Transverse colon (tissue), 4 donors: ENCODE measurements at regions not wholly inside any gene's neighbourhood (a gene's known extent, or its start where the extent isn't known, plus 50 kb on each side); places are given as distances from the start of the nearest gene placed in this dataset.

Experiments used
- EP300 ChIP-seq: sonication (generic); formaldehyde crosslinking; IDR thresholded peaks from one replicate; pipeline ENCODE4 v1.6.1; 2017; ENCODE audit warnings: antibody characterized with exemption, low read depth
- POLR2A ChIP-seq: fragments of 450-650 bp; IDR thresholded peaks from one replicate; pipeline ENCODE4 v1.6.1; 2016; ENCODE audit warnings: antibody characterized with exemption, mild to moderate bottlenecking, moderate library complexity
- POLR2AphosphoS5 ChIP-seq, 3 donors: sonication (generic); formaldehyde crosslinking; IDR thresholded peaks; one replicate each; pipeline ENCODE4 v1.6.1; 2016; ENCODE audit warnings: antibody characterized with exemption in 3 of 3
- TF ChIP-seq, protein P1 (sequence below), 5 experiments: fragments of 200-600 bp in 3 of 5; fragments of 450-650 bp in 2 of 5; sonication (generic) in 3 of 5; IDR thresholded peaks; 1 replicate in 2 of 5; 2 replicates in 3 of 5; pipeline ENCODE4 v1.5.1; 2016 to 2017; ENCODE audit warnings: antibody characterized with exemption in 5 of 5, inconsistent platforms in 3 of 5, mild to moderate bottlenecking in 2 of 5, moderate library complexity in 1 of 5

DNA sequence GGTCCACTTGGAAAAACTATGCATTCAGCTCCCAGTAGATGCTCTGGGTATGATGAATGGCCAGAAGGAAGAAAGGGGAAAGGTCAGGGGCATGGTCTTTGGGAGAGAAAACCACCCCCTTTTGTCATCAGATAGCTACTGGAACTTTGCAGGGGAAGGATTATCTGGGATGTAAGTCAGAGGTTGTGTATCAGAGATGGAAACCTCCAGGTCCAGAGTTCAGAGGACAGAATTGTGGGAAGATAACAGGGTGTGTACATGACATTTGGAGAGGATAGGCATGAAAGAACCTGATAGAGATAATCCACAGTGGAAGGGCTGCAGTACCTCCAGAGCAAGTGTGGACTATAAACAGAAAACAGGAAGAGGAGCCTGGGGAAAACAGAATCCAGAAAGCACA is 262.7 kb downstream of the SPRY1 start:
- TF ChIP-seq POLR2AphosphoS5 (IDR thresholded peaks at IDR 0.05), result no peak
- TF ChIP-seq, protein P1, sequence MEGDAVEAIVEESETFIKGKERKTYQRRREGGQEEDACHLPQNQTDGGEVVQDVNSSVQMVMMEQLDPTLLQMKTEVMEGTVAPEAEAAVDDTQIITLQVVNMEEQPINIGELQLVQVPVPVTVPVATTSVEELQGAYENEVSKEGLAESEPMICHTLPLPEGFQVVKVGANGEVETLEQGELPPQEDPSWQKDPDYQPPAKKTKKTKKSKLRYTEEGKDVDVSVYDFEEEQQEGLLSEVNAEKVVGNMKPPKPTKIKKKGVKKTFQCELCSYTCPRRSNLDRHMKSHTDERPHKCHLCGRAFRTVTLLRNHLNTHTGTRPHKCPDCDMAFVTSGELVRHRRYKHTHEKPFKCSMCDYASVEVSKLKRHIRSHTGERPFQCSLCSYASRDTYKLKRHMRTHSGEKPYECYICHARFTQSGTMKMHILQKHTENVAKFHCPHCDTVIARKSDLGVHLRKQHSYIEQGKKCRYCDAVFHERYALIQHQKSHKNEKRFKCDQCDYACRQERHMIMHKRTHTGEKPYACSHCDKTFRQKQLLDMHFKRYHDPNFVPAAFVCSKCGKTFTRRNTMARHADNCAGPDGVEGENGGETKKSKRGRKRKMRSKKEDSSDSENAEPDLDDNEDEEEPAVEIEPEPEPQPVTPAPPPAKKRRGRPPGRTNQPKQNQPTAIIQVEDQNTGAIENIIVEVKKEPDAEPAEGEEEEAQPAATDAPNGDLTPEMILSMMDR (IDR thresholded peaks at IDR 0.05), result no peak
- TF ChIP-seq POLR2A, result no peak
- no peak for TF ChIP-seq EP300
